NCI-H510A (cell line): ENCODE measurements at regions not wholly inside any gene's neighbourhood (a gene's known extent, or its start where the extent isn't known, plus 50 kb on each side); places are given as distances from the start of the nearest gene placed in this dataset.
"Not testable (repeated sequence)": the region's sequence is repeated elsewhere in the genome, so short reads cannot be mapped to it uniquely, and the experiment has no call there.

ENCODE experiments used
- DNase-seq: peaks from one replicate; lab custom pipeline; 2025; lab: John Stamatoyannopoulos, UW

GRCh38 chr2:131584380-131584779, 56.7 kb downstream of the CCDC74A start:
- DNase-seq = no peak

GRCh38 chr2:131584940-131585339, 57.3 kb downstream of the CCDC74A start:
- DNase-seq = no peak

GRCh38 chr2:131588152-131588873, 60.6 kb downstream of the CCDC74A start:
- no peak for DNase-seq

- not testable (repeated sequence) for DNase-seq
Measured at GRCh38 chr2:131589126-131589525, 61.4 kb downstream of the CCDC74A start.

GRCh38 chr2:131590366-131590765, 62.7 kb downstream of the CCDC74A start:
- DNase-seq = no peak

- DNase-seq = no peak
Measured at GRCh38 chr2:131590896-131591295, 63.2 kb downstream of the CCDC74A start.

GRCh38 chr2:131596561-131596960, 68.9 kb downstream of the CCDC74A start:
- not testable (repeated sequence) for DNase-seq

- not testable (repeated sequence) for DNase-seq
Measured at GRCh38 chr2:131602444-131602843, 74.8 kb downstream of the CCDC74A start.

- DNase-seq = not testable (repeated sequence)
Measured at GRCh38 chr2:131604652-131605051, 77.0 kb downstream of the CCDC74A start.

- DNase-seq = not testable (repeated sequence)
Measured at GRCh38 chr2:131606366-131606765, 78.7 kb downstream of the CCDC74A start.

GRCh38 chr2:131607056-131607455, 79.4 kb downstream of the CCDC74A start:
- not testable (repeated sequence) for DNase-seq

GRCh38 chr2:131614539-131614938, 86.9 kb downstream of the CCDC74A start:
- DNase-seq = not testable (repeated sequence)

GRCh38 chr2:131618320-131618719, 90.6 kb downstream of the CCDC74A start:
- DNase-seq = not testable (repeated sequence)

GRCh38 chr2:131622874-131623273, 95.2 kb downstream of the CCDC74A start:
- not testable (repeated sequence) for DNase-seq

- DNase-seq = not testable (repeated sequence)
Measured at GRCh38 chr2:131626011-131626410, 98.3 kb downstream of the CCDC74A start.

GRCh38 chr2:131626565-131626964, 98.9 kb downstream of the CCDC74A start:
- DNase-seq = not testable (repeated sequence)

GRCh38 chr2:131627777-131628176, 100.1 kb downstream of the CCDC74A start:
- not testable (repeated sequence) for DNase-seq

GRCh38 chr2:131631648-131632047, 104.0 kb downstream of the CCDC74A start:
- DNase-seq = not testable (repeated sequence)

GRCh38 chr2:131633405-131633804, 105.7 kb downstream of the CCDC74A start:
- not testable (repeated sequence) for DNase-seq

- not testable (repeated sequence) for DNase-seq
Measured at GRCh38 chr2:131633827-131634695, 106.4 kb downstream of the CCDC74A start.

GRCh38 chr2:131635611-131636010, 107.9 kb downstream of the CCDC74A start:
- no peak for DNase-seq

- peak; percentile 0 for DNase-seq
Measured at GRCh38 chr2:131636704-131637308, 109.1 kb downstream of the CCDC74A start.
